Anterior cingulate cortex (tissue), 58 donors: ENCODE measurements at regions not wholly inside any gene's neighbourhood (a gene's known extent, or its start where the extent isn't known, plus 50 kb on each side); places are given as distances from the start of the nearest gene placed in this dataset.

Source experiments
- DNase-seq, 58 donors: peaks; one replicate each; lab custom pipeline; 2025; lab: John Stamatoyannopoulos, UW

DNA sequence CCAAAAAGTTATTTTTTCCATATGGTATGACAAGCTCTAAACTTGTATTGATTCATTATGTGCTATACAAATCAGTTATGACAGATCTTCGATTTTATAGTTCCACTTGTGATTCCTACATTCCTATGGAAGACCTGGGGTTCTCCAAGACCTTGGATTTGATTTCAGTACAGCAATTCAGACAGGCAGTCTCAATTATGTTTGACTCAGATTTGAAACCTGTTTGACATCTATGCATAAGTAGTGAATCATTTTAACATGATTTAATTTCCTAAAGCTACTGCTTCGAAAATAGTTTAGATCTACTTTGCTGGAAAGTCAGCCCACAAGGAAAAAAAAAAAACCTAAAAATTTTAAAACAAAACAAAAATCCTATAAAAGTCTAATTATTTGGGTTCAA, 820.4 kb downstream of the LUZP2 start:
- DNase-seq = no peak

- no peak for DNase-seq
Measured at GRCh38 chr11:25319127-25319526, 822.3 kb downstream of the LUZP2 start.

DNA sequence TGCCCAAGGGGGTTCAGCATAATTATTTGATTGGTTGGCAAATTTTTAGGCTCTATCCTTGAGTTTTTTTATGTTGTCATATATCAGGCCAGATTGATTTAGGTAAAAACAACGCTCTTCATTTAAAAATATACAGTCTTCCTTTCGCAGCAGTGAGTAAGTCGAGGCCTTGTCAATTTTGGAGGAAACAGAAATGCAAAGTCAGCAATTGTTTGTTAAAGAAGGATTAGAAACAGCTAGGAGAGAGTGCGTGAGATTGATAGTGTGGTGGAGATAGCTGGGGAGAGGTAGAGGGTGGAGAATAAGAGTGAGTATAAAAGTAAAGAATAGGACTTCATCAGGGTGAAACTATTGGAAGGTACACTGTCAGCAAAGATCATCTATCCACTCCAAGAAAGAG, 830.8 kb downstream of the LUZP2 start:
- DNase-seq = no peak

- peak in 2 of 58 donors; percentile 10 to 14 for DNase-seq
Measured at GRCh38 chr11:25339281-25339680, 842.4 kb downstream of the LUZP2 start.

GRCh38 chr11:25349537-25349936, 852.7 kb downstream of the LUZP2 start:
- DNase-seq = no peak

- DNase-seq = no peak
Measured at GRCh38 chr11:25350899-25351803, 854.3 kb downstream of the LUZP2 start.

- DNase-seq = no peak
Measured at GRCh38 chr11:25357133-25357532, 860.3 kb downstream of the LUZP2 start.

- no peak for DNase-seq
Measured at GRCh38 chr11:25377466-25377865, 880.6 kb downstream of the LUZP2 start.

- DNase-seq = no peak
Measured at GRCh38 chr11:25396847-25397246, 900.0 kb downstream of the LUZP2 start.

GRCh38 chr11:25408146-25408545, 911.3 kb downstream of the LUZP2 start:
- DNase-seq = no peak

DNA sequence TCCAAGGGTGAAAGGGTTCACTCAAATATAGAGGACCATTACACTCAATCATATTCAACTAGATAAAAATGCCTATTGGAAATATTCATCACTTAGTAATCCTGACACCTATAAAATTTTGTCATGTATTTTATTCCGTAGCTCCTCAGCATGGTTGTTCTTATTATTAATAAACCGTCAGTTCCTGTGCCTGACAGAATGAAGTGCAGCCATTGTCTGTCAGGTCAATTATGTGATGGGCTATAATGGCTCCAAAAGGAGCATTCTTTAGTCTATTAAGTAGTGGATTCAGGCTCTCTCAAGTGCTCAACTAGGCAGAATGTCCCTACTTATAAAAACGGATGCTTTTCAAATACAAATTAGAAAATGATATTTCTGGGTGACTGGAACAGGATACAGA, 916.1 kb upstream of the ANO3 start:
- no peak for DNase-seq

DNA sequence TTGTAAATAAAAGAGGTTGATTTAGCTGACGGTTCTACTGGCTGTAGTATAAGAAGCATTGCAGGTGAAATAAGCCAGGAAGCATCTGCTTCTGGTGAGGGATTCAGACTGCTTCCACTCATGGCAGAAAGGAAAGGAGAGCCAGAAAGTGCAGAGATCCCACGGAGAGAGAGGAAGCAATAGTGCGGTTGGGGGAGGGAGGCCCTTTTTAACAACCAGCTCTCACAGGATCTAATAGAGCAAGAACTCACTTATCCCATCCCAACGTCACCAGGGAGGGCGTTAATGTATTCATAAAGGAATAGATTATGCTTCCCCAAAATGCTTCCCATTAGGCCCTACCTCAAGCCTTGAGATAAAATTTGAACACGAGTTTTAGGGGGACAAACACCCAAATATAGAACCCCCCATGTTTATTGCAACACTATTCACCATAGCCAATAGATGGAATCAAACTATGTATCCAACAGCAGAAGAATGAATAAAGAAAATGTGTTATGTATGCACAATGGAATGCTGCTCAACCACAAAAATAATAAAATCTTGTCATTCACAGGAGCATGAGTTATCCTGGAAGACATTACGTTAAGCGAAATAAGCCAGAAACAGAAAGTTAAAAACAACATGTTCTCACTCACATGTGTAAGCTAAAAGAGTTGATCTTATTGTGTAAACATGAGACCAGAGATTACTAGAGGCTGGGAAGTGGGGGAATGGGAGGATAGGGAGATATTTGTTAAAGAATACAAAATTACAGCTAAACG, 908.3 kb upstream of the ANO3 start:
- no peak for DNase-seq

GRCh38 chr11:25432376-25432775, 899.6 kb upstream of the ANO3 start:
- DNase-seq = no peak

- DNase-seq = no peak
Measured at GRCh38 chr11:25435197-25435596, 896.7 kb upstream of the ANO3 start.

GRCh38 chr11:25436326-25436725, 895.6 kb upstream of the ANO3 start:
- no peak for DNase-seq

DNA sequence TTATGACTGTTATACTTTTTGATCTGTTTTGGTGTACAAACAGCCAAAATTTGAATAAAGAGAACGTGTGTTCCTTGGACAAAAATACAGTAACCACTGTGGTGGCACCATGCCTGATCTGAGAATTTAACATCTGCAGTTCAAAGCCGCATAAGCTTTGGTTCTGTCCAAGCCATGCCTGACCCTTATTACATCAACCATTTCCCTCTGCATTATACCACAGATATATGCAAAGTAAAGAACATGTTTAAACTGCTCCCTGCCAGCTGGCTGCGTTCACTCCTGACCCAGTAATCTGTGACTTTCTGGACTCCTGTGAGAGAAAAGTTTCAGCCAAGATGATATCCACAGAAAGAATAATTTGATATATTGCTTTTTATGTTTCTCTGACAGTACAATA, 890.5 kb upstream of the ANO3 start:
- DNase-seq = no peak

- no peak for DNase-seq
Measured at GRCh38 chr11:25449091-25449490, 882.8 kb upstream of the ANO3 start.

DNA sequence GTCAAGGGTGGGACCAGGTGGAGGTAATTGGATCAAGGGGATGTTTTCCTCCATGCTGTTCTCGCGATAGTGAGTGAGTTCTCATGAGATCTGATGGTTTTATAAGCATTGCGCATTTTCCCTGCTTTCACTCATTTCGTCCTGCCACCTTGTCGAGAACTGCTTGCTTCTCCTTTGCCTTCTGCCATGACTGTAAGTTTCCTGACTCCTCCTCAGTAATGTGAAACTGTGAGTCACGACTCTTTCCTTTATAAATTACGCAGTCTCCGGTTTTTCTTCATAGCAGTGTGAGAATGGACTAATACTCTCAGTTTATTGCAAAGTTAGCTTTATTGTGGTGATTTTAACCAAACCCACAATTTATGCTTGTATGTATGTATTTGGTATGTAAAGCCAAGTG, 878.5 kb upstream of the ANO3 start:
- DNase-seq = no peak

DNA sequence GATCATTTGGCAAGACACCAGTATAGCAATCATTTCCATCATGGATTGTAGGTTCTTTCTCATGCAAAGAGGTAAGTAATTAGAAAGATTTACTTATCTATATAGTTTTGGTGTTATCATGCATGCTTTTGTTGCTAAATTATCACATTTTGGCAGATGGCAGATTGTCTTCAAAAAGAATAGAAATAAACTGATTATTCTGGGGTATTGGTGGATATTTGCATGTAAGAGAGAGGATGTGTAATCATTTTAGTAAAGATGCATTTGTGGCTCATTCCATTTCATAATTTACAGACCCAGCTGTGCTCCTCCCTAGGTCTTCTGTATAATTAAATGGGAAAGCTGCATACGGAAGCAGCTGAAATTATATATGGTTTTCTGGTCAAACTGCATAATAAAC, 875.7 kb upstream of the ANO3 start:
- no peak for DNase-seq

DNA sequence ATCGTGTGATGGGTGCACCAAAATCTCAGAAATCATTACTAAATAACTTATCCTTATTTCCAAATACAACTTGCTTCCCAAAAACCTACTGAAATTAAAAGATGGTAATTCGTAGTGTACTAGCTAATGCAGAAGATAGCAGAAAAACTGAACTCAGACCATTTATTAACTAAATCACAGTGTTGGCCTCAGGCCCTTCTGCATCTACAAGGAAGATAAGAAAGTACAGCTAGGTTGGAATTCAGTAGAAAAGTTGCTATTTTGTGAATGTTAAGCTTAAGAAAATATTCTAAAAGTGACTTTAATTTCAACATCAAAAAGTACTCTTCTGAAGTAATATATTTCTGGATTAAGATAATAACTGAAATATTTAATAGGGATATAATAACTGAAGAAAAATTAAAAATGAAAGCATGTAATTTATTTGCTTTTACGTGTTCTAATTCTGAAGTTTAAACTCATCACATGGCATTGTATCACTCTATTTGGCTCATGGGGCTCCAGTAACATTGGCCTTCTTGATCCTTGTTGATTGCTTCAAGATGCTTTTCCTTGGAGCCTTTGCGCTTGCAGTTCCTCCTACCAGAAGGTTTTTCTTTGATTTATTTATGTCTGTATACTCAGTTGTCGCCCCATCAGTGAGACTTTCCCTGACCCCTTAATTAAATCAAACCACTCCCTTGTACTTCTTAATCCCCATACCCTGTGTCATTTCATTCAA, 847.9 kb upstream of the ANO3 start:
- no peak for DNase-seq

- no peak for DNase-seq
Measured at GRCh38 chr11:25485315-25485714, 846.6 kb upstream of the ANO3 start.
